Gastrocnemius medialis (tissue), 4 donors: ENCODE measurements at regions not wholly inside any gene's neighbourhood (a gene's known extent, or its start where the extent isn't known, plus 50 kb on each side); places are given as distances from the start of the nearest gene placed in this dataset.

Experiments
- CTCF ChIP-seq, 5 experiments: fragments of 450-650 bp in 3 of 5; fragments of 200-600 bp in 2 of 5; sonication (generic) in 2 of 5; IDR thresholded peaks in 4 of 5; conservative IDR thresholded peaks in 1 of 5; 1 replicate in 4 of 5; 2 replicates in 1 of 5; pipeline ENCODE4 v1.5.1; 2016 to 2019; ENCODE audit warnings: antibody characterized with exemption in 5 of 5, mild to moderate bottlenecking in 3 of 5, moderate library complexity in 3 of 5
- POLR2A ChIP-seq, 2 donors: fragments of 450-650 bp; IDR thresholded peaks; one replicate each; pipeline ENCODE4 v1.6.1; 2017; ENCODE audit warnings: antibody characterized with exemption in 2 of 2, mild to moderate bottlenecking in 2 of 2, moderate library complexity in 2 of 2

- TF ChIP-seq POLR2A (IDR thresholded peaks at IDR 0.05) (no peak), CTCF (IDR thresholded peaks at IDR 0.05 in 4 of 5, conservative IDR thresholded peaks at IDR 0.05 in 1 of 5) (no peak)
Measured at GRCh38 chr20:55097621-55098020, 622.2 kb downstream of the DOK5 start.
